ENCODE measurements at regions not wholly inside any gene's neighbourhood (a gene's known extent, or its start where the extent isn't known, plus 50 kb on each side); places are given as distances from the start of the nearest gene placed in this dataset.

DNA sequence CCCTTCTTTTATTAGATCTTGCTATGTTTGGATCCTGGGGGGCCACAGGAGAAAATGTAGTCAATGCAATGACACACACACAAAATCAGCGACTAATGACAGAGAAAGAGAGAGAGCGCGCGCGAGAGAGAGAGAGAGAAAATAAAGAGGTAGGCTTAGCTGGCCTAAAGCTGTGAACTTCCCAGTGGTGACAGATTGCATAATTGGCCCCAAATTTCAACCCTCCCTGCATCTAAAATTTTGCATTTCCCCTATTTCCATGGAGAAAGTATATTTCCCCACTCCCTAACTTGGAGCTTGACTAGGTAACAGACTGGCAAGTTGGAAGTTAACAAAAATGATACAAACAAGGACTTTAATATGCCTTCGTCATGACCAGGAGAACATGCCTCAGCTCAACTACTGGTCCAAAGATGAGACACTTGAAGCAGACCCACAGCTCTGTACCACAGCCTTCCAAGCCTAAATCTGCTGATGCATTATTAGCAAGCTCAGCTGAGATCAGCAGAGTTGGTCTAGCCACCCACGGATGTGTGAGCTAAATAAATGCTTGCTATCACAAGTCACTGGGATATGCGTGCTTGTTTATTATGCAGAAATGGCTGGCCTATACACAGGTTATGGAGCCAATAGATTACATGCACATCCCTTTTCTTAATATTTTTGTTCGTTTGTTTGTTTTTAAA, 118.1 kb upstream of the PRDM1 start:
- Histone ChIP-seq H3K79me2 (ENCODE audit: control insufficient read depth, insufficient read depth, low read length) (no peaks in the 10 kb centered on the region), H3K9ac (ENCODE audit: low read length) (no peak overlapping the region), H3K9me3 (ENCODE audit: control extremely low read depth in 1 of 3, control insufficient read depth in 2 of 3, insufficient read depth in 1 of 3, low read length in 2 of 3) (peaks cover 5 to 16% (median 6%) of the 10 kb centered on the region in 3 donors), H3K27me3 (replicated peaks in 1 of 4; ENCODE audit: control extremely low read depth in 1 of 4, control insufficient read depth in 3 of 4, insufficient read depth in 4 of 4, low read length in 3 of 4) (peaks cover 0 to 3% (median 1%) of the 10 kb centered on the region in 4 experiments), H3K4me3 (ENCODE audit: control extremely low read depth in 1 of 5, extremely low read depth in 1 of 5, insufficient read depth in 1 of 5, low read depth in 2 of 5, low read length in 4 of 5) (no peak overlapping the region), H2AFZ (ENCODE audit: insufficient read depth, low read depth, low read length, poor library complexity, severe bottlenecking) (no peak overlapping the region), H3K27ac (ENCODE audit: low read length in 2 of 2) (no peak overlapping the region), H4K20me1 (ENCODE audit: control insufficient read depth, insufficient read depth, low read length, poor library complexity, severe bottlenecking) (no peaks in the 10 kb centered on the region), H3K4me2 (replicated peaks; ENCODE audit: low read depth, low read length, poor library complexity, severe bottlenecking) (no peak overlapping the region), H3K4me1 (ENCODE audit: control insufficient read depth in 2 of 2, insufficient read depth in 2 of 2, low read length in 2 of 2) (no peaks in the 10 kb centered on the region), H3K36me3 (replicated peaks in 1 of 2; ENCODE audit: control extremely low read depth in 1 of 2, control insufficient read depth in 1 of 2, extremely low read depth in 1 of 2, insufficient read depth in 2 of 2, low read length in 1 of 2) (no peaks in the 10 kb centered on the region)
- POLR2A ChIA-PET, result no interaction called here
- H3K27me3 Mint-ChIP-seq, result peaks cover 9% of the 10 kb centered on the region
- no peak overlapping the region for H3K27ac Mint-ChIP-seq
- DNase-seq, result no peak
- TF ChIP-seq, protein P1, sequence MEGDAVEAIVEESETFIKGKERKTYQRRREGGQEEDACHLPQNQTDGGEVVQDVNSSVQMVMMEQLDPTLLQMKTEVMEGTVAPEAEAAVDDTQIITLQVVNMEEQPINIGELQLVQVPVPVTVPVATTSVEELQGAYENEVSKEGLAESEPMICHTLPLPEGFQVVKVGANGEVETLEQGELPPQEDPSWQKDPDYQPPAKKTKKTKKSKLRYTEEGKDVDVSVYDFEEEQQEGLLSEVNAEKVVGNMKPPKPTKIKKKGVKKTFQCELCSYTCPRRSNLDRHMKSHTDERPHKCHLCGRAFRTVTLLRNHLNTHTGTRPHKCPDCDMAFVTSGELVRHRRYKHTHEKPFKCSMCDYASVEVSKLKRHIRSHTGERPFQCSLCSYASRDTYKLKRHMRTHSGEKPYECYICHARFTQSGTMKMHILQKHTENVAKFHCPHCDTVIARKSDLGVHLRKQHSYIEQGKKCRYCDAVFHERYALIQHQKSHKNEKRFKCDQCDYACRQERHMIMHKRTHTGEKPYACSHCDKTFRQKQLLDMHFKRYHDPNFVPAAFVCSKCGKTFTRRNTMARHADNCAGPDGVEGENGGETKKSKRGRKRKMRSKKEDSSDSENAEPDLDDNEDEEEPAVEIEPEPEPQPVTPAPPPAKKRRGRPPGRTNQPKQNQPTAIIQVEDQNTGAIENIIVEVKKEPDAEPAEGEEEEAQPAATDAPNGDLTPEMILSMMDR (IDR thresholded peaks at IDR 0.05), result no peak
- TF ChIP-seq EZH2 (IDR thresholded peaks at IDR 0.05; ENCODE audit: borderline replicate concordance, insufficient read depth, low read depth, low read length, poor library complexity, severe bottlenecking), result no peak
- CTCF ChIA-PET, result no interaction called here
- H3K4me1 Mint-ChIP-seq, result no peaks in the 10 kb centered on the region
- H3K4me3 Mint-ChIP-seq, result no peak overlapping the region
- ATAC-seq (ENCODE audit: low read depth), result no peak
- H3K9me3 Mint-ChIP-seq (ENCODE audit: insufficient read depth), result peaks cover 8% of the 10 kb centered on the region
- intact Hi-C loops (cut with micrococcal nuclease), result no loop called here
- WGBS (ENCODE audit: insufficient coverage), result 91% methylated on average over 2 of the region's 9 CpGs

DNA sequence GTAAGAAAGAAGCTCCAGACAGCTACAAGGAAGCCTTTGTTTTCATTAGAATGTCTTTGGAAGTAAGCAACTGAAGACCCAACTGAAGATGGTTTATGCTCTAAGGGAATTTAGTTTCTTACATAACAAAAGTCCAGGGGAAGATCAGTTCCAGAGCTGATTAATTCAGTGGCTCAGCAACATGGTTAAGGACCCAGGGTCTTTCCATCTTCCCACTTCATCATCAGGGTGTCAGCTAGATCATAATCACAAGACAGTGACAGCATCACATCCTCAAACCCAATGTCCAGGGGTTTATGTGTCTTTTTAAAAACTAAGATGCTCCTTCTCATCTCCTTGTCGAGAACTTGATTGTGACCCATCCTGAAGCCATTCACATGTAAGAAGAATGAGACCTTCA, 119.7 kb upstream of the PRDM1 start:
- Histone ChIP-seq H3K27me3 (replicated peaks in 1 of 4; ENCODE audit: control extremely low read depth in 1 of 4, control insufficient read depth in 3 of 4, insufficient read depth in 4 of 4, low read length in 3 of 4) (peaks cover 0 to 3% (median 0%) of the 10 kb centered on the region in 4 experiments), H3K36me3 (replicated peaks in 1 of 2; ENCODE audit: control extremely low read depth in 1 of 2, control insufficient read depth in 1 of 2, extremely low read depth in 1 of 2, insufficient read depth in 2 of 2, low read length in 1 of 2) (no peaks in the 10 kb centered on the region), H2AFZ (ENCODE audit: insufficient read depth, low read depth, low read length, poor library complexity, severe bottlenecking) (no peak overlapping the region), H3K27ac (ENCODE audit: low read length in 2 of 2) (no peak overlapping the region), H3K9me3 (ENCODE audit: control extremely low read depth in 1 of 3, control insufficient read depth in 2 of 3, insufficient read depth in 1 of 3, low read length in 2 of 3) (peaks cover 0 to 4% (median 4%) of the 10 kb centered on the region in 3 donors), H3K4me1 (ENCODE audit: control insufficient read depth in 2 of 2, insufficient read depth in 2 of 2, low read length in 2 of 2) (no peaks in the 10 kb centered on the region), H3K79me2 (ENCODE audit: control insufficient read depth, insufficient read depth, low read length) (no peaks in the 10 kb centered on the region), H3K4me3 (ENCODE audit: control extremely low read depth in 1 of 5, extremely low read depth in 1 of 5, insufficient read depth in 1 of 5, low read depth in 2 of 5, low read length in 4 of 5) (no peak overlapping the region), H3K9ac (ENCODE audit: low read length) (no peak overlapping the region), H3K4me2 (replicated peaks; ENCODE audit: low read depth, low read length, poor library complexity, severe bottlenecking) (no peak overlapping the region), H4K20me1 (ENCODE audit: control insufficient read depth, insufficient read depth, low read length, poor library complexity, severe bottlenecking) (no peaks in the 10 kb centered on the region)
- Mint-ChIP-seq H3K27ac (no peak overlapping the region), H3K27me3 (peaks cover 3% of the 10 kb centered on the region), H3K4me1 (no peaks in the 10 kb centered on the region), H3K4me3 (no peak overlapping the region), H3K9me3 (ENCODE audit: insufficient read depth) (peaks cover 3% of the 10 kb centered on the region)
- no peak for TF ChIP-seq EZH2 (IDR thresholded peaks at IDR 0.05; ENCODE audit: borderline replicate concordance, insufficient read depth, low read depth, low read length, poor library complexity, severe bottlenecking)
- TF ChIP-seq, protein P1 (IDR thresholded peaks at IDR 0.05), result no peak
- DNase-seq (no peak), ATAC-seq (ENCODE audit: low read depth) (no peak)
- ChIA-PET POLR2A (interaction anchor here (0.5 kb wide), 1 partner anchor 120 kb away, joined by 3 read pairs; no protein-coding TSS in a partner anchor), CTCF (no interaction called here)
- intact Hi-C loops (cut with micrococcal nuclease), result no loop called here
- WGBS (ENCODE audit: insufficient coverage), result 100% methylated on average over 1 of the region's 1 CpG
